ENCODE measurements at regions not wholly inside any gene's neighbourhood (a gene's known extent, or its start where the extent isn't known, plus 50 kb on each side); places are given as distances from the start of the nearest gene placed in this dataset.

- RAD21 ChIA-PET (ENCODE audit: low non-redundant PET in 1 of 2, low total read pairs in 2 of 2, uncharacterized antibody in 2 of 2, unreplicated experiment in 2 of 2) = no interaction called here
- ATAC-seq = no peak
- Histone ChIP-seq H3K4me2 (ENCODE audit: low read length) (no peak overlapping the region), H3K36me3 (ENCODE audit: control insufficient read depth in 1 of 2, insufficient read depth in 2 of 2, low read length in 2 of 2) (no peaks in the 10 kb centered on the region), H3K9ac (ENCODE audit: low read length) (no peak overlapping the region), H3K79me2 (ENCODE audit: insufficient read depth, low read length) (no peaks in the 10 kb centered on the region), H2AFZ (ENCODE audit: low read depth, low read length, poor library complexity, severe bottlenecking) (no peak overlapping the region), H3K9me3 (ENCODE audit: control insufficient read depth in 1 of 2, insufficient read depth in 1 of 2, low read depth in 1 of 2, low read length in 2 of 2) (peaks cover 0 to 17% of the 10 kb centered on the region in 2 experiments; a peak in 2 of 4 replicates), H3K4me3 (replicated peaks in 1 of 2; ENCODE audit: low read depth in 1 of 2, low read length in 2 of 2) (no peak overlapping the region), H4K20me1 (ENCODE audit: insufficient read depth) (no peaks in the 10 kb centered on the region), H3K27me3 (ENCODE audit: insufficient read depth, low read length) (no peaks in the 10 kb centered on the region), H3K27ac (ENCODE audit: low read depth, low read length) (no peak overlapping the region), H3K9me2 (ENCODE audit: insufficient read depth) (no peaks in the 10 kb centered on the region), H3K4me1 (ENCODE audit: control insufficient read depth in 1 of 2, insufficient read depth in 2 of 2, low read length in 2 of 2) (no peaks in the 10 kb centered on the region)
- intact Hi-C loops (cut with micrococcal nuclease) = no loop called here
- POLR2A ChIA-PET = no interaction called here
- CTCF ChIA-PET = no interaction called here
- no peak for TF ChIP-seq TCF7L2 (IDR thresholded peaks at IDR 0.05; ENCODE audit: borderline replicate concordance, extremely low read depth, insufficient read depth, insufficient read length)
- no peak for TF ChIP-seq RAD21 (IDR thresholded peaks at IDR 0.05; ENCODE audit: low read depth)
- no peak for TF ChIP-seq JUND (IDR thresholded peaks at IDR 0.05)
- TF ChIP-seq REST (IDR thresholded peaks at IDR 0.05; ENCODE audit: low read depth) = no peak
- TF ChIP-seq EGR1 (IDR thresholded peaks at IDR 0.05; ENCODE audit: low read depth) = no peak
- TF ChIP-seq POLR2AphosphoS5 (IDR thresholded peaks at IDR 0.05; ENCODE audit: low read depth, low read length) = no peak
- DNase-seq (ENCODE audit: low read depth, low spot score) = no peak
- BruUV-seq (replicated peaks) = no TSS peak
Observed at GRCh38 chr2:22741216-22741615, 643.8 kb upstream of the KLHL29 start.

- Histone ChIP-seq H3K27me3 (ENCODE audit: insufficient read depth, low read length) (no peaks in the 10 kb centered on the region), H3K4me3 (replicated peaks in 1 of 2; ENCODE audit: low read depth in 1 of 2, low read length in 2 of 2) (no peak overlapping the region), H3K4me1 (ENCODE audit: control insufficient read depth in 1 of 2, insufficient read depth in 2 of 2, low read length in 2 of 2) (no peaks in the 10 kb centered on the region), H3K27ac (ENCODE audit: low read depth, low read length) (no peak overlapping the region), H2AFZ (ENCODE audit: low read depth, low read length, poor library complexity, severe bottlenecking) (no peak overlapping the region), H3K4me2 (ENCODE audit: low read length) (no peak overlapping the region), H3K9me2 (ENCODE audit: insufficient read depth) (no peaks in the 10 kb centered on the region), H4K20me1 (ENCODE audit: insufficient read depth) (no peaks in the 10 kb centered on the region), H3K9ac (ENCODE audit: low read length) (no peak overlapping the region), H3K36me3 (ENCODE audit: control insufficient read depth in 1 of 2, insufficient read depth in 2 of 2, low read length in 2 of 2) (no peaks in the 10 kb centered on the region), H3K79me2 (ENCODE audit: insufficient read depth, low read length) (no peaks in the 10 kb centered on the region), H3K9me3 (ENCODE audit: control insufficient read depth in 1 of 2, insufficient read depth in 1 of 2, low read depth in 1 of 2, low read length in 2 of 2) (peaks cover 0 to 9% of the 10 kb centered on the region in 2 experiments; a peak in 2 of 4 replicates)
- DNase-seq (ENCODE audit: low read depth, low spot score) (no peak), ATAC-seq (no peak)
- ChIA-PET RAD21 (ENCODE audit: low non-redundant PET in 1 of 2, low total read pairs in 2 of 2, uncharacterized antibody in 2 of 2, unreplicated experiment in 2 of 2) (no interaction called here), CTCF (no interaction called here), POLR2A (no interaction called here)
- BruUV-seq (replicated peaks) = no TSS peak
- intact Hi-C loops (cut with micrococcal nuclease) = no loop called here
- TF ChIP-seq, protein P1, sequence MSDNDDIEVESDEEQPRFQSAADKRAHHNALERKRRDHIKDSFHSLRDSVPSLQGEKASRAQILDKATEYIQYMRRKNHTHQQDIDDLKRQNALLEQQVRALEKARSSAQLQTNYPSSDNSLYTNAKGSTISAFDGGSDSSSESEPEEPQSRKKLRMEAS (IDR thresholded peaks at IDR 0.05) = no peak
- TF ChIP-seq SP1 (IDR thresholded peaks at IDR 0.05; ENCODE audit: low read depth) (no peak), FOSL1 (IDR thresholded peaks at IDR 0.05; ENCODE audit: low read depth) (no peak), RAD21 (IDR thresholded peaks at IDR 0.05; ENCODE audit: low read depth) (no peak), SRF (IDR thresholded peaks at IDR 0.05; ENCODE audit: low read depth) (no peak), ZFX (IDR thresholded peaks at IDR 0.05) (no peak), TCF7L2 (IDR thresholded peaks at IDR 0.05; ENCODE audit: borderline replicate concordance, extremely low read depth, insufficient read depth, insufficient read length) (no peak), EZH2 (IDR thresholded peaks at IDR 0.05) (no peak), YY1 (IDR thresholded peaks at IDR 0.05; ENCODE audit: extremely low read depth, insufficient replicate concordance, low read depth, low read length) (no peak), SIN3A (IDR thresholded peaks at IDR 0.05; ENCODE audit: low read depth) (no peak)
- TF ChIP-seq, protein P2, sequence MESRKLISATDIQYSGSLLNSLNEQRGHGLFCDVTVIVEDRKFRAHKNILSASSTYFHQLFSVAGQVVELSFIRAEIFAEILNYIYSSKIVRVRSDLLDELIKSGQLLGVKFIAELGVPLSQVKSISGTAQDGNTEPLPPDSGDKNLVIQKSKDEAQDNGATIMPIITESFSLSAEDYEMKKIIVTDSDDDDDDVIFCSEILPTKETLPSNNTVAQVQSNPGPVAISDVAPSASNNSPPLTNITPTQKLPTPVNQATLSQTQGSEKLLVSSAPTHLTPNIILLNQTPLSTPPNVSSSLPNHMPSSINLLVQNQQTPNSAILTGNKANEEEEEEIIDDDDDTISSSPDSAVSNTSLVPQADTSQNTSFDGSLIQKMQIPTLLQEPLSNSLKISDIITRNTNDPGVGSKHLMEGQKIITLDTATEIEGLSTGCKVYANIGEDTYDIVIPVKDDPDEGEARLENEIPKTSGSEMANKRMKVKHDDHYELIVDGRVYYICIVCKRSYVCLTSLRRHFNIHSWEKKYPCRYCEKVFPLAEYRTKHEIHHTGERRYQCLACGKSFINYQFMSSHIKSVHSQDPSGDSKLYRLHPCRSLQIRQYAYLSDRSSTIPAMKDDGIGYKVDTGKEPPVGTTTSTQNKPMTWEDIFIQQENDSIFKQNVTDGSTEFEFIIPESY (IDR thresholded peaks at IDR 0.05; ENCODE audit: extremely low read depth, insufficient replicate concordance, low read length) = no peak
Observed at GRCh38 chr2:22748909-22749308, 636.1 kb upstream of the KLHL29 start.
